ENCODE measurements at regions not wholly inside any gene's neighbourhood (a gene's known extent, or its start where the extent isn't known, plus 50 kb on each side); places are given as distances from the start of the nearest gene placed in this dataset.
"Not testable (repeated sequence)": the region's sequence is repeated elsewhere in the genome, so short reads cannot be mapped to it uniquely, and the experiment has no call there.

GRCh38 chr16:62390214-62390613 is 354.0 kb upstream of the CDH8 start:
- DNase-seq, result no peak

GRCh38 chr16:62386411-62386810 is 350.2 kb upstream of the CDH8 start:
- DNase-seq, result no peak

DNA sequence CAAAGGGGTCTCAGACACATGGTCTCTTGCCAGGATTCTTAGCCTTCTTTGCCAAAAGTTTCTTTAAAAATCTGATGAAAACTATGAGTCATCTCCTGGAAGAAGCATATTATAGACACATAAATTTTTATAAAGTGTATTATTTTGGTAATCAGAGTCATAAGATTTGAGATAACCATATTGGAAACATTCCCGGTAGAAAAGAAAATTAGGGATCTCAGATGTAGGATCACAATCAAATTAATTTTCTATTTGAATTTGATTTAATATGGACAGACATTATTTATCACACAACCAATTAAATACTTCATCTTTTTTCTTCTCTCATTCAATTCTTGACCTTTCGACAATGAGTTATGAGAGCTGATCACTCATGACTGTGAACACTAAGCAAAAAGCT is 347.7 kb upstream of the CDH8 start:
- DNase-seq, result no peak

GRCh38 chr16:62370445-62370844 is 334.2 kb upstream of the CDH8 start:
- no peak for DNase-seq

DNA sequence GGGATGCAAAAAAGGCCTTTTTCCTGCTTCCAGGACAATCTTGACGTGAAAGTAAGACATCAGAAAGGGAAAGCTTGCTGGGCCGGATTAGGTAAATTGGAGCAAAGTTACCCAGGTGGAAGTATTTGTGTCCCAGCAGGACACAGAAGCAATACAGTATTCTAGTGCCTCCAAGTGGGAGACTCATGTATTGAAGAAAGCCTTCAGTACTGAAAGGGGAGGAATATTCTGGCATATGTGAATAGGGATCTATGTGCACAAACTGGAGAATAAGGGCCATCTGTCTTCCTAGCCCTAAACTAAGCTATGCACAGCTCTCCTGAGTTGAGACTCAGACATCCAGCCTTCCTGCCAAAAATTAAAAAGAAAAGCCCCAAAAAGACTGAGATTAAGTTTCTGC is 327.3 kb upstream of the CDH8 start:
- no peak for DNase-seq

DNA sequence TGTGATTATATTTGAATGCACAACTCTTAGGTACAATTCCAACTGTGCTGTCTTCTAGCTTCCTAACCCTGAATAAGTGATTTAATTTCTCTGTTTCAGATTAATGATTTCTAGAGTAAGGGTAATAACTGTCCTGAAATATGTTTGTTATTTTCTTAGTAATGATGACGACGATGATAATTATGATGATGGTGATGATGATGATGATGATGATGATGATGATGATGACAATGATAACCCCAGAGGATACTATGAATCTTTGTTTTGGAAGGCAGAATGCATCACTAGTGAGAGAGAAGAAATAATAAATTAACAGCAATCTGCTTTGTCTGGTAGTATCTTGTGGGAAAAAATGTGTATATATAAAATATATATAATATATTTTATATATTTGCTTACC is 317.1 kb upstream of the CDH8 start:
- no peak for DNase-seq

DNA sequence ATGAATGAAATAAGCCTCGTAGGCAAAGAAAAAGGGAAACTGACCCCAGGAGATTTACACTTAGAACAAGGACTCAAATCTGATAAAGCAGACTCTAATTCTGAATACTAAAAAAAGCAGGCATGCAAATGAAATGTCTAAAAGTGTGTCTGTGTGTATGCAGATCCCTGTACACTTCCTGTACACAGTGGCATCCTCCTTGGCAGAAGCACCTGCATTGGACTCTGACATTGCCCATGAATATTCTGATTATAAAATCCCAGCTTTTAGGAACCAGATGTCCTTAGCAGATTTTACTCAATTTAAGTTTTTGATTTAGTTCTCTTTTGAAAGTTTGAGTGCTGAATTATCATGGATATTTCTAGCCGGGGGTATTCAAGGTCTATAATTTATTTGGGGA is 306.0 kb upstream of the CDH8 start:
- DNase-seq, result no peak

GRCh38 chr16:62335356-62335755 is 299.1 kb upstream of the CDH8 start:
- no peak for DNase-seq

DNA sequence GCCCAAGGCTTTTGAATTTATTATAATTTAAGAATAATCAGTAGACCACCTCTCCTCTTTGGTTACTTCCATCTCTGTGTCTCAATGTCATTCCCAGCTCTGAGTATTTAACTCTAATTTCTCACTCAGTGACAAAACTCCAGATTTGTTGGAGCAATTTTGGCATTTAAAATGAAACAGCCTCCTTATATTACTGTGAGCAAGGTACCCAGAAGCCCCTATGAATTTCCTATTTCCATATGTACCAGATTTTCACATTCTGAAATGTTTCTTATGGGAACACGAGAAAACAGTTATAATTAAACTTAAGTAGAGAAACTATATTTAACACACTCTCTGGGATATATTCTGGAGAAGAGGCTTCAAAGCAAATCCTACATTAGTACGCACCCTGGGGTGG is 285.4 kb upstream of the CDH8 start:
- DNase-seq, result no peak

- no peak for DNase-seq
Measured at GRCh38 chr16:62298600-62298999, 262.4 kb upstream of the CDH8 start.

DNA sequence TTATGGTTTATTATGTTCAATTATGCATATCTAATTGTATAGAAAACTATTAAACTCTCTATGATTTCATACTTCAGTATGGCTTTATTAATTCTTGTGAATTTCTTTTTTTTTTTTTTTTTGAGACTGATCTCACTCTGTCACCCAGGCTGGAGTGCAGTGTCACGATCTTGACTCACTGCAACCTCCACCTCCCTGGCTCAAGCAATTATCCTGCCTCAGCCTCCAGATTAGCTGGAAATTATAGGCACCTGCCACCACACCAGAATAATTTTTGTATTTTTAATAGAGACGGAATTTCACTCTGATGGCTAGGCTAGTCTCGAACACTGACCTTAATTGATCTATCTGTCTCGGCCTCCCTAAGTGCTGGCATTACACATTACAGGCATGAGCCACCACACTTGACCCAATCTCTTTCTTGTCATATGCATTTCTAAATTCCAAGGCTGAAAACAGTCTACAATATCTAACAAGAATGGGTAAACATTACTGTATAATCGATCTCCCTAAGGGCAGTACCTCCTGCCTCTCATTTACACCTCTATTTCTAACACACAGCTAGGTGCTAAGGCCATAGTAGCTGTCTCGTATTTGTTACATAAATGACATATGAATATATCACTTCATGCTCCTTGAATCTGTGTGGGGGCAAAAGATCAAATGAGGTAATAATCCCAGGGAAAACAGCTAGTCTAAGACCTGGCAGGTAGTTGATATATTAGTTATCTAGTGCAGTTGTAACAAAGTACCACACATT is 258.2 kb upstream of the CDH8 start:
- no peak for DNase-seq

DNA sequence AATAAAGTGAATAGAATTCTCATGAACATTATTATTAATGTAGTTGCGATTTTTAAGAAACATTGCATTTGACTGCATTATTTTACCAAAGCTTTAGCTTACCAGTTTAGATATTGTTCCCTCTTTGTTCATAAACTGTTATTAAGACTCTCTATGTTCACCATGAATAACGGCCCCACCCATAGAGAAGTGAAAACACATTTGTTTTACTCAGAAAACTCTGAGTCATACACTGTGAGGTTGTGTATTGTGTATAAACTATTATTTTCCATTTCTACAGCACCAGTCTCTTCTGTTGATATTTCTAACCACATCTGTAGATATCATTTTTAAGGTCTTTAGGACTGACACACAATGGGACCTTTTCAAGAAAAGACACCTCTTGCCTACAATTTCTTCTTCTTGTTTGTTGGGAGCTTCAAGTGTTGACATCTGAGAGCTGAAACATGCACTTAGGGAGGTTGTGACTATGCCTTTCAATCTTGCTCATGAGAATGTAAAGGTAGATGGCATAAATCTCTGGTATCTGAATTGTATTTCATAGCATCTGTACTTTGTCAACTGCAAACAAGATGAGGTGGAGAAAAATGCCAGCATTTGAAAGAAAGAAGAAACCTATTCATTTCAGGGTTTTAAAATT is 252.9 kb upstream of the CDH8 start:
- no peak for DNase-seq

- DNase-seq, result no peak
Measured at GRCh38 chr16:62280506-62280905, 244.3 kb upstream of the CDH8 start.

- no peak for DNase-seq
Measured at GRCh38 chr16:62277942-62278341, 241.7 kb upstream of the CDH8 start.

DNA sequence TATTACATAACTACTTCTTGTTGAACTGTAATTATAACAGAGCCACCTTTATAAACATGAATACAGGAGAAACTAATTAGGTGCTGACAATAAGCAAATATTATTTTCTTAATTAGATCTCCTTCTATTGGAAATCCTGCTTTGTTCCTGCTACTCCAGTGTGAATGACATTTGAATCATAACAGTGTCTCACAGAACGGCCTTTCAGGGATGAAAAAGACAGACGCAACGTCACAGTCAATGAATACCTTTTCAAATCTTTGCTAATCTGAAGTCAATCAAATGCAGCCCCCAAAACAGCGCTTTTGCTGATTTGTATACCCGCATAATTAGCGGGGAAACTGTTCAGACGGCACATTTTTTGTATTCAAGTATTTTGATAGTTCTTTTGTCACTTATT is 240.4 kb upstream of the CDH8 start:
- DNase-seq, result no peak

GRCh38 chr16:62272035-62272434 is 235.8 kb upstream of the CDH8 start:
- no peak for DNase-seq

- DNase-seq, result no peak
Measured at GRCh38 chr16:62261760-62262159, 225.5 kb upstream of the CDH8 start.

GRCh38 chr16:62258931-62259435 is 222.7 kb upstream of the CDH8 start:
- DNase-seq, result not testable (repeated sequence)

GRCh38 chr16:62256406-62256805 is 220.2 kb upstream of the CDH8 start:
- no peak for DNase-seq

- no peak for DNase-seq
Measured at GRCh38 chr16:62254847-62255246, 218.6 kb upstream of the CDH8 start.

DNA sequence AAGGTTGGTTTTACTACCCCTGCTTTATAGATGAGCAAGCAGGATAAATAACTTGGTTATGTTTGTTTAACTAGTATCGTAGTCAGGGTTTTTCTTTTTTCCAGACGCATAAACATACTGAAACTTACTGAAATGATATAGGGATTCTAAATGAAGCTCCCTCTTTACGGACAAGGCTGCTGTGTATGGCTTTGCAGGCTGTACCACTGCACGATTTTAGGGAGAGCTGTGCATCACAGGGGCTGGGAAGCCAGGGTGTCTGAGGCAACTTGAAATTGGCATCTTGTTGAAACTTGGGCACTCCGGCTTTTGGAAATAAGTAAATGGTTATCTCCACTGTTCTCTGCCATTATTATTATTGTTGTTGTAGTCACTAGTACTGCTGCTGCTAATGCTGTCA is 218.1 kb upstream of the CDH8 start:
- DNase-seq, result no peak

- DNase-seq, result no peak
Measured at GRCh38 chr16:62253966-62254365, 217.7 kb upstream of the CDH8 start.

DNA sequence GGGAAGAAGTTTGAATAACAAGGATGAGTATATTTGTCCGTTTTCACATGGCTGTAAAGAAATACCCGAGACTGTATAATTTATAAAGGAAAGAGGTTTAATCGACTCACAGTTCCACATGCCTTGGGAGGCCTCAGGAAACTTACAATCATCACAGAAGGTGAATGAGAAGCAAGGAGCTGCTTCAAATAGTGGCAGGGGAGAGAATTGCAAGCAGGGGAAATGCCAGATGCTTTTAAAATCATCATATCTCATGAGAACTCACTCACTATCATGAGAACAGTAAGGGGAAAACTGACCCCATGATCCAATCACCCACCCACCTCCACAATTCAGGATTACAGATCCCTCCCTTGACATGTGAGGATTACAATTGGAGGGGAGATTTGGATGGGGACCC is 212.8 kb upstream of the CDH8 start:
- DNase-seq, result no peak

GRCh38 chr16:62240722-62241121 is 204.5 kb upstream of the CDH8 start:
- no peak for DNase-seq

- peak; percentile 4 for DNase-seq
Measured at GRCh38 chr16:62225675-62226074, 189.4 kb upstream of the CDH8 start.

All from NCI-H226 (cell line).